ENCODE measurements at regions not wholly inside any gene's neighbourhood (a gene's known extent, or its start where the extent isn't known, plus 50 kb on each side); places are given as distances from the start of the nearest gene placed in this dataset.

GRCh38 chrX:82757614-82758013 lies 750.5 kb upstream of the POU3F4 start:
- TF ChIP-seq CTCF (IDR thresholded peaks at IDR 0.05; ENCODE audit: low read length) (no peak), EZH2phosphoT487 (IDR thresholded peaks at IDR 0.05; ENCODE audit: low read length) (no peak)

All from MM.1S (cell line).